ENCODE measurements at regions not wholly inside any gene's neighbourhood (a gene's known extent, or its start where the extent isn't known, plus 50 kb on each side); places are given as distances from the start of the nearest gene placed in this dataset.
A peak's percentile ranks its signal among the peaks of the same experiment; 100 is the strongest.
"Not testable (repeated sequence)": the region's sequence is repeated elsewhere in the genome, so short reads cannot be mapped to it uniquely, and the experiment has no call there.

GRCh38 chr18:27520401-27520800, 335.3 kb upstream of the CHST9 start:
- no peaks in the 10 kb centered on the region for H3K36me3 Mint-ChIP-seq (ENCODE audit: low read depth)
- no peak for TF ChIP-seq CTCF (IDR thresholded peaks at IDR 0.05)
- H3K27ac Mint-ChIP-seq = no peak overlapping the region
- H3K4me1 Mint-ChIP-seq = no peaks in the 10 kb centered on the region
- DNase-seq = no peak
- no peaks in the 10 kb centered on the region for H3K27me3 Mint-ChIP-seq (ENCODE audit: low read depth, poor library complexity)
- no peak overlapping the region for H3K4me3 Mint-ChIP-seq
- peaks cover 9% of the 10 kb centered on the region for H3K9me3 Mint-ChIP-seq

- H3K27me3 Mint-ChIP-seq (ENCODE audit: low read depth, poor library complexity); H3K4me3 Mint-ChIP-seq: not testable (repeated sequence)
These were observed 325.0 kb upstream of the CHST9 start for GRCh38 chr18:27510036-27510633.

DNA sequence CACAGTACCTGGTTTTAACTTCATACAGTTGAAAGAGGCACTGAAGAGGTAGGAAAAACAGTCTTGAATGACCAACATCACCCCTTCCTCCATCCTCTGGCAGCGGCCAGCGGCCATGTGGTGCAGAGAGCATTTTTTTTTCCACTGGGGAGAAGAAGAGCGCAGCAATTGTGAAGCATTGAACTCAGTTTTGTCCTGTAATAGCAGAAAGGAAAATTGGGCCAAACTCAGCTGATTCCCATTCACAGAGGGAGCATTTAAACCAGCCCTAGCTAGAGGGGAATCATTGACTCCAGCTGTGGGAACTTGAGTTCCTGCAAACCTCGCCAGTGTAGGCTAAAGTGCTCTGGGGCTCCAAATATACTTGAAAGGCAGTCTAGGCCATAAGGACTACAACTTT, 316.6 kb upstream of the CHST9 start:
- peaks cover 4% of the 10 kb centered on the region for H3K27me3 Mint-ChIP-seq (ENCODE audit: low read depth, poor library complexity)

More at GRCh38 chr18:27510036-27510633, 325.0 kb upstream of the CHST9 start:
- Mint-ChIP-seq H3K36me3 (ENCODE audit: low read depth) (peaks cover 25% of the 10 kb centered on the region), H3K9me3 (peaks cover 49% of the 10 kb centered on the region), H3K27ac (peak overlapping the region; percentile 69)
- peak; percentile 30 for DNase-seq
- not testable (repeated sequence) for H3K4me1 Mint-ChIP-seq

DNA sequence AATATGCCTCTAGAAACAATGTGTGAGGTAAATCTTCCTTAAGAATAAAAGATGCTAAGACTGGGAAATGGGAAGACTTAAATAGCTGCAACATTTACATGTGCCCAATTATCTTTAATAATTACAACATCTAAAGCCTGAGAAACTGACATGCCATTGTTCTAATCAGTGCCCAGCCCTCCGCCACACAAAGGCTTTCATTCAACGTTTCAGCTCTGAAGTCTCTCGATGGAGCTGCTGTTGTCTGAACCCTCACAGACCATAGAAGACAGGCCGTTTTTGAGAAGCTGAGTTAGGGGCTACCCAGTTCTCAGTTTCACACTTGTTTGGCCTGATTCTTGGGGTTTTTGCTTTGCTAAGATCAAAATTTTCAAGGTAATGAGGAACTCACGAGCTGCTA, 315.4 kb upstream of the CHST9 start:
- Mint-ChIP-seq H3K27ac (no peak overlapping the region), H3K4me3 (no peak overlapping the region), H3K36me3 (ENCODE audit: low read depth) (no peaks in the 10 kb centered on the region), H3K9me3 (peaks cover 32% of the 10 kb centered on the region), H3K27me3 (ENCODE audit: low read depth, poor library complexity) (peaks cover 4% of the 10 kb centered on the region), H3K4me1 (no peaks in the 10 kb centered on the region)
- DNase-seq = no peak
- TF ChIP-seq CTCF (IDR thresholded peaks at IDR 0.05) = no peak

More for the DNA sequence above, 316.6 kb upstream of the CHST9 start:
- H3K4me1 Mint-ChIP-seq = no peaks in the 10 kb centered on the region
- H3K4me3 Mint-ChIP-seq = no peak overlapping the region
- peaks cover 5% of the 10 kb centered on the region for H3K36me3 Mint-ChIP-seq (ENCODE audit: low read depth)
- no peak for DNase-seq
- no peak for TF ChIP-seq CTCF (IDR thresholded peaks at IDR 0.05)
- no peak overlapping the region for H3K27ac Mint-ChIP-seq
- peaks cover 41% of the 10 kb centered on the region for H3K9me3 Mint-ChIP-seq

DNA sequence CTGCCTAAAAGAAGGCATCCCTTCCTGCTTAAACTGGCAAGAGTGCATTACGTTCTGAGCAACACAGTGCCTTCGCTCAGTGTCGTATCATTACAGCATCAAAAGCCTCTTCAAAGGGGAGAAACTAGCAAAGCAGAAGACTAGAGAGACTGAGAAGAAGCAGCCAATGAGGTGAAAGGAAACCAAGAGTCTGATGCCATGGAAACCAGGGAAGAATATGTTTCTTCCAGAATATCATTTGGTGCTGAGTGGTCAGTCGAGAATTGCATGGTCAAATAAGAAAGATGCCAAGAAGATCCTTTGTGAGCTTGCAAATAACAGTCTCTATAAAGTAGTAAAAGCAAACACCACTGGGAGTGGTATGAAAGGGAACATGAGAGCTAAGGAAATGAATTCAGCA, 312.1 kb upstream of the CHST9 start:
- Mint-ChIP-seq H3K27me3 (ENCODE audit: low read depth, poor library complexity) (peaks cover 4% of the 10 kb centered on the region), H3K36me3 (ENCODE audit: low read depth) (no peaks in the 10 kb centered on the region), H3K4me3 (no peak overlapping the region), H3K9me3 (peaks cover under 1% of the 10 kb centered on the region), H3K27ac (no peak overlapping the region), H3K4me1 (no peaks in the 10 kb centered on the region)
- TF ChIP-seq CTCF (IDR thresholded peaks at IDR 0.05) = no peak
- DNase-seq = no peak

DNA sequence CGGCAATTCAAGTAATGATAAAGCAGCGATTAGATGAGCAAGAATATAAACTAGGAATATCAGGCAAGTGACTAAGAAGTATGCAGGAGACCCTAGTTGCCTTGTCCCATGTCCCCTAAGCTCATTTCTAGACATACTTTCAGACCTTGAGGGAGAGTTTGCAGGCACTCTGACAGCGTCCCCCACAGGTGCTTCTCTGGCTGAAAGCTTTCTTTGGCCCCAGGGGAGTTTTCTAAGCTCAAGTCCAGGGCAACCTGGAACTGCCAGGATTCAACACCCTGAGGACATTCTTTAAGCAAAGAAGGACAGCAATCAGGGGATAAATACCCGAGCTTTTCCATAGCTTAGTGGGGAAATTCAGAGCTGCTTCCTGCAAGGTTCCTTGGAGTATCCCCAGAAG, 308.1 kb upstream of the CHST9 start:
- Mint-ChIP-seq H3K27me3 (ENCODE audit: low read depth, poor library complexity) (no peaks in the 10 kb centered on the region), H3K36me3 (ENCODE audit: low read depth) (no peaks in the 10 kb centered on the region), H3K4me1 (no peaks in the 10 kb centered on the region), H3K9me3 (no peaks in the 10 kb centered on the region), H3K27ac (no peak overlapping the region), H3K4me3 (no peak overlapping the region)
- TF ChIP-seq CTCF (IDR thresholded peaks at IDR 0.05) = no peak
- no peak for DNase-seq

All from nephron progenitor cell (in vitro differentiated cells).